Gastroesophageal sphincter (tissue), 4 donors: ENCODE measurements at regions not wholly inside any gene's neighbourhood (a gene's known extent, or its start where the extent isn't known, plus 50 kb on each side); places are given as distances from the start of the nearest gene placed in this dataset.

Experiments
- ATAC-seq: fragments of 150-250 bp; one replicate; pipeline ENCODE4 v1.9.1; 2016; ENCODE audit warnings: mild to moderate bottlenecking, moderate library complexity
- H3K27ac ChIP-seq, 4 donors: fragments of 200-600 bp; sonication (generic) in 3 of 4; 1 replicate in 3 of 4; 2 replicates in 1 of 4; pipeline ENCODE4 v1.5.1; 2016 to 2019
- H3K27me3 ChIP-seq: fragments of 200-600 bp; sonication (generic); one replicate; pipeline ENCODE4 v1.5.1; 2019
- H3K36me3 ChIP-seq, 2 donors: fragments of 200-600 bp; sonication (generic); one replicate each; pipeline ENCODE4 v1.5.1; 2019; ENCODE audit warnings: control low read depth in 1 of 2
- H3K4me1 ChIP-seq, 3 donors: fragments of 200-600 bp; sonication (generic); 1 replicate in 2 of 3; 2 replicates in 1 of 3; pipeline ENCODE4 v1.5.1; 2016 to 2019; ENCODE audit warnings: control low read depth in 2 of 3
- H3K4me3 ChIP-seq, 2 donors: fragments of 200-600 bp; sonication (generic); one replicate each; pipeline ENCODE4 v1.5.1; 2019; ENCODE audit warnings: mild to moderate bottlenecking in 1 of 2, moderate library complexity in 1 of 2
- H3K9me3 ChIP-seq, 3 donors: fragments of 200-600 bp; sonication (generic); one replicate each; pipeline ENCODE4 v1.5.1; 2017 to 2019; ENCODE audit warnings: control low read depth in 2 of 3
- EP300 ChIP-seq: sonication (generic); formaldehyde crosslinking; IDR thresholded peaks from one replicate; pipeline ENCODE4 v1.6.1; 2017; ENCODE audit warnings: antibody characterized with exemption, mild to moderate bottlenecking
- POLR2A ChIP-seq, 2 donors: fragments of 450-650 bp; IDR thresholded peaks; one replicate each; pipeline ENCODE4 v1.6.1; 2017; ENCODE audit warnings: antibody characterized with exemption in 2 of 2, mild to moderate bottlenecking in 2 of 2, moderate library complexity in 1 of 2
- POLR2AphosphoS5 ChIP-seq: sonication (generic); formaldehyde crosslinking; IDR thresholded peaks from one replicate; pipeline ENCODE4 v1.6.1; 2017; ENCODE audit warnings: antibody characterized with exemption
- WGBS, 2 donors: methylation state at CpG; one replicate each; pipeline ENCODE4 v1.1.5; 2018; ENCODE audit warnings: low coverage in 1 of 2; 5-methylcytosine and 5-hydroxymethylcytosine counted together
- TF ChIP-seq, protein P1 (sequence below), 4 experiments: fragments of 200-600 bp in 2 of 4; fragments of 450-650 bp in 2 of 4; sonication (generic) in 1 of 4; IDR thresholded peaks; one replicate each; pipeline ENCODE4 v1.5.1; 2017 to 2019; ENCODE audit warnings: antibody characterized with exemption in 4 of 4, mild to moderate bottlenecking in 2 of 4, moderate library complexity in 2 of 4

DNA sequence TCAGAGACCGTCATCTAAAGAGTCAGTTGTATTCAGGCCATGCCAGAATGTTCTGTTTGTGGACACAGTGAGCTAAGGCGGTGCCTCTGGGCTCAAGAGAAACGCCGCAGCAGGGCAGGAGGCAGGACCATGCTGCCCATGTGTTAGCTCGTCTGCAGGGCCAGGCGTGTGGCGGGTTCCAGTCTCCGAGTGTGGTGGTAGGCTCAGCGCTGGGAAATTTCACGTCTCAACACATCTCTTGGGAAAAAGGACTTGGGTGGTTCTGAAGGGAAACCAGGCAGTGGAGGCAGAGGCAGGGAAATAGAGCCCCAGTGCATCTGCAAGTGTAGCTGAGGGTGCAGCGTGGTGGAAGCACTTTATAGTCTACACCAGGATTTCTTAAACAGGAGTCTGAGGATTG lies 56.9 kb upstream of the TAGAP start:
- no peak for TF ChIP-seq EP300
- no peak for TF ChIP-seq POLR2AphosphoS5

GRCh38 chr6:159100395-159101182 lies 55.8 kb upstream of the TAGAP start:
- H3K27ac ChIP-seq, result no peak overlapping the region
- H3K36me3 ChIP-seq, result no peaks in the 10 kb centered on the region
- peaks cover 0 to 7% (median 0%) of the 10 kb centered on the region in 3 donors for H3K4me1 ChIP-seq
- 80 to 84% methylated on average over 9 to 11 of the region's 15 CpGs for WGBS, 2 donors
- no peaks in the 10 kb centered on the region for H3K9me3 ChIP-seq
- peaks cover 20% of the 10 kb centered on the region for H3K27me3 ChIP-seq
- H3K4me3 ChIP-seq, result no peak overlapping the region
- no peak for TF ChIP-seq EP300
- TF ChIP-seq POLR2AphosphoS5, result no peak
- TF ChIP-seq, protein P1, sequence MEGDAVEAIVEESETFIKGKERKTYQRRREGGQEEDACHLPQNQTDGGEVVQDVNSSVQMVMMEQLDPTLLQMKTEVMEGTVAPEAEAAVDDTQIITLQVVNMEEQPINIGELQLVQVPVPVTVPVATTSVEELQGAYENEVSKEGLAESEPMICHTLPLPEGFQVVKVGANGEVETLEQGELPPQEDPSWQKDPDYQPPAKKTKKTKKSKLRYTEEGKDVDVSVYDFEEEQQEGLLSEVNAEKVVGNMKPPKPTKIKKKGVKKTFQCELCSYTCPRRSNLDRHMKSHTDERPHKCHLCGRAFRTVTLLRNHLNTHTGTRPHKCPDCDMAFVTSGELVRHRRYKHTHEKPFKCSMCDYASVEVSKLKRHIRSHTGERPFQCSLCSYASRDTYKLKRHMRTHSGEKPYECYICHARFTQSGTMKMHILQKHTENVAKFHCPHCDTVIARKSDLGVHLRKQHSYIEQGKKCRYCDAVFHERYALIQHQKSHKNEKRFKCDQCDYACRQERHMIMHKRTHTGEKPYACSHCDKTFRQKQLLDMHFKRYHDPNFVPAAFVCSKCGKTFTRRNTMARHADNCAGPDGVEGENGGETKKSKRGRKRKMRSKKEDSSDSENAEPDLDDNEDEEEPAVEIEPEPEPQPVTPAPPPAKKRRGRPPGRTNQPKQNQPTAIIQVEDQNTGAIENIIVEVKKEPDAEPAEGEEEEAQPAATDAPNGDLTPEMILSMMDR (IDR thresholded peaks at IDR 0.05), result no peak
- TF ChIP-seq POLR2A (IDR thresholded peaks at IDR 0.05), result no peak
- no peak for ATAC-seq

More for the DNA sequence above, 56.9 kb upstream of the TAGAP start:
- no peaks in the 10 kb centered on the region for H3K9me3 ChIP-seq
- H3K36me3 ChIP-seq, result no peaks in the 10 kb centered on the region
- ATAC-seq, result no peak
- H3K4me1 ChIP-seq, result peaks cover 0 to 7% (median 0%) of the 10 kb centered on the region in 3 donors
- no peak overlapping the region for H3K4me3 ChIP-seq
- 69 to 75% methylated on average over 1 to 2 of the region's 11 CpGs for WGBS, 2 donors
- peaks cover 20% of the 10 kb centered on the region for H3K27me3 ChIP-seq
- no peak overlapping the region for H3K27ac ChIP-seq

GRCh38 chr6:159099961-159100360 lies 55.2 kb upstream of the TAGAP start:
- TF ChIP-seq POLR2AphosphoS5 (no peak), EP300 (no peak), POLR2A (IDR thresholded peaks at IDR 0.05) (no peak)
- TF ChIP-seq, protein P1 (IDR thresholded peaks at IDR 0.05), result no peak
- Histone ChIP-seq H3K4me1 (peaks cover 0 to 7% (median 0%) of the 10 kb centered on the region in 3 donors), H3K4me3 (no peak overlapping the region), H3K9me3 (no peaks in the 10 kb centered on the region), H3K27me3 (peaks cover 17% of the 10 kb centered on the region), H3K36me3 (no peaks in the 10 kb centered on the region), H3K27ac (no peak overlapping the region)
- no peak for ATAC-seq
- WGBS, 2 donors, result 46 to 57% methylated on average over 3 of the region's 3 CpGs

- Histone ChIP-seq H3K4me3 (no peak overlapping the region), H3K36me3 (no peaks in the 10 kb centered on the region), H3K27me3 (peaks cover 10% of the 10 kb centered on the region), H3K27ac (no peak overlapping the region), H3K4me1 (peaks cover 0 to 6% (median 0%) of the 10 kb centered on the region in 3 donors), H3K9me3 (no peaks in the 10 kb centered on the region)
- TF ChIP-seq, protein P1 (IDR thresholded peaks at IDR 0.05), result no peak
- no peak for TF ChIP-seq EP300
- TF ChIP-seq POLR2AphosphoS5, result no peak
- no peak for TF ChIP-seq POLR2A (IDR thresholded peaks at IDR 0.05)
- WGBS, 2 donors, result 75 to 93% methylated on average over 2 of the region's 3 CpGs
- no peak for ATAC-seq
Observed at GRCh38 chr6:159099276-159099675, 54.5 kb upstream of the TAGAP start.

DNA sequence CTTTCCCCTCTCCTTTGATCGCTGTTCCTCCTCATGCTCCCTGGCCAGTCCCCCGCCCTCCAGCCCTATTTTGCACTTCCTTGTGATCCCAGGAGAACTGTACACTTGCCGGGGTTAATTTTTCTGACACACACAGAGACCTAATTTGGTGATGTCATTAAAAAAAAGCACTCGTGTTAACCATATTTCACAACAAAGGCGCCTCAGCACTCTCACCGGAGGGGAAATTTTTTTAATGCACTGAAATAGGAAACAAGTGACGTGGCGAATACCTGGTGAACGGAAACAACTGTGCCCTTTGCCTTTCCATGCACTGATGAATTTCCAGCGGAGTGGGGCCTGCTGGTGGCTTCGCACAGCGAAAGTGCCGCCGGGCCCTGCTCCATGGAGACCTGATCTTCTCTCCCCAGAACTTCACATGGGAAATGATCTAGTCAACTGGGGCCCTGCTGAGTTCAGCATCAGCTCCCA lies 53.9 kb upstream of the TAGAP start:
- Histone ChIP-seq H3K36me3 (no peaks in the 10 kb centered on the region), H3K27me3 (peaks cover 4% of the 10 kb centered on the region), H3K4me1 (peaks cover 0 to under 1% (median 0%) of the 10 kb centered on the region in 3 donors), H3K27ac (no peak overlapping the region), H3K9me3 (no peaks in the 10 kb centered on the region), H3K4me3 (no peak overlapping the region)
- TF ChIP-seq, protein P1 (IDR thresholded peaks at IDR 0.05), result no peak
- no peak for TF ChIP-seq POLR2A (IDR thresholded peaks at IDR 0.05)
- no peak for TF ChIP-seq EP300
- TF ChIP-seq POLR2AphosphoS5, result no peak
- 65 to 86% methylated on average over 10 to 13 of the region's 14 CpGs for WGBS, 2 donors
- ATAC-seq, result no peak
